Effector memory CD4-positive, alpha-beta T cell (primary cell): ENCODE measurements at regions not wholly inside any gene's neighbourhood (a gene's known extent, or its start where the extent isn't known, plus 50 kb on each side); places are given as distances from the start of the nearest gene placed in this dataset.

Experiments
- DNase-seq, 3 donors: peaks; one replicate each; pipeline ENCODE4 v3.0.0-alpha.2; 2020
- H3K27ac ChIP-seq: 2 replicates; pipeline ENCODE4 v1.7.0; 2013; ENCODE audit warnings: mild to moderate bottlenecking, low read length, moderate library complexity; ENCODE audit not compliant: insufficient read depth, poor library complexity, severe bottlenecking
- H3K27me3 ChIP-seq: replicated peaks from 2 replicates; pipeline ENCODE4 v1.7.0; 2013; ENCODE audit warnings: mild to moderate bottlenecking, low read length; ENCODE audit not compliant: insufficient read depth, control insufficient read depth, poor library complexity, severe bottlenecking
- H3K36me3 ChIP-seq: 2 replicates; pipeline ENCODE4 v1.7.0; 2013; ENCODE audit warnings: mild to moderate bottlenecking, low read length, moderate library complexity; ENCODE audit not compliant: control insufficient read depth, insufficient read depth
- H3K4me1 ChIP-seq: 2 replicates; pipeline ENCODE4 v1.7.0; 2013; ENCODE audit warnings: low read length, mild to moderate bottlenecking; ENCODE audit not compliant: control insufficient read depth, insufficient read depth, poor library complexity, severe bottlenecking
- H3K4me3 ChIP-seq: 2 replicates; pipeline ENCODE4 v1.7.0; 2013; ENCODE audit warnings: low read length, low read depth, mild to moderate bottlenecking; ENCODE audit not compliant: insufficient read depth, poor library complexity, severe bottlenecking
- H3K9me3 ChIP-seq: 2 replicates; pipeline ENCODE4 v1.7.0; 2013; ENCODE audit warnings: mild to moderate bottlenecking, low read length, moderate library complexity; ENCODE audit not compliant: control insufficient read depth

DNA sequence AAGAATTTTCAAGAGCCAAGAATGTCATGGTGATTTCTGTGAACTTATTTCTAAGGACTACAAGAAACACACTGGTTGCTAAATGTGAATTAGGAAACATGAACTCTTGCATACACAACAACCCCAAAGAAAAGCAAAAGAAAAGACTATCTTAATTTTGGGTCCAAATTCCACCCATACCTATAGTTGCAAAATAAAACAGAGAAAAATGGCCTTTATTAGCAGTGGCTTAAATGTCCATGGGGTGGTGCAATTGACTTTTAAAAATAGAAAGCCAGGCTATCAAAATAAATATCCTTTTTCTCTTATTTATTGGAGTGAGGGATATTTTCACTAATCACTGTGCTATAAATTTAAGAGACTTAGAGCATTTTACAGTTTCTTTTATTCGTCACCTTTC, 80.9 kb upstream of the DPYD start:
- no peak overlapping the region for H3K27ac ChIP-seq
- no peaks in the 10 kb centered on the region for H3K27me3 ChIP-seq
- DNase-seq = no peak
- no peak overlapping the region for H3K4me3 ChIP-seq
- H3K9me3 ChIP-seq = no peaks in the 10 kb centered on the region
- H3K36me3 ChIP-seq = no peaks in the 10 kb centered on the region
- no peaks in the 10 kb centered on the region for H3K4me1 ChIP-seq

DNA sequence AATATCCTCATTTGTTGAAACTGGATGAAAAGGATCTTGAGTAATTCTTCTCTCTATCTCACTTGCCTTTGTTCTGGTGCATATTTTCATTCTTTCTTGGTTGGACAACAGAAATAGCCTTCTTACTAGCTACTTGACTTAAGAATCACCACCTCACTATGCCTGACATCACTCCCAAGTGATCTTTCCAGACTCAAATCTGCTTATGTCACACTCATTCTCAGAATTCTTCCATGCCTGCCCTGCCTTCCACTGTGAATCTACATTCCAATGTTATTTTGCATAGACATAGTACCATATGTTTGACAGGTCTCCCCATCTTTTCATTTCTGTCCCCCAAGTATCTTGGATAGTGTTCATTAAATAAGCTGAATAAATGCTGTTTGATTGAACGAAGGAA, 78.5 kb upstream of the DPYD start:
- H3K9me3 ChIP-seq = no peaks in the 10 kb centered on the region
- H3K27me3 ChIP-seq = no peaks in the 10 kb centered on the region
- no peak overlapping the region for H3K27ac ChIP-seq
- H3K4me3 ChIP-seq = no peak overlapping the region
- H3K36me3 ChIP-seq = no peaks in the 10 kb centered on the region
- no peak for DNase-seq
- no peaks in the 10 kb centered on the region for H3K4me1 ChIP-seq

DNA sequence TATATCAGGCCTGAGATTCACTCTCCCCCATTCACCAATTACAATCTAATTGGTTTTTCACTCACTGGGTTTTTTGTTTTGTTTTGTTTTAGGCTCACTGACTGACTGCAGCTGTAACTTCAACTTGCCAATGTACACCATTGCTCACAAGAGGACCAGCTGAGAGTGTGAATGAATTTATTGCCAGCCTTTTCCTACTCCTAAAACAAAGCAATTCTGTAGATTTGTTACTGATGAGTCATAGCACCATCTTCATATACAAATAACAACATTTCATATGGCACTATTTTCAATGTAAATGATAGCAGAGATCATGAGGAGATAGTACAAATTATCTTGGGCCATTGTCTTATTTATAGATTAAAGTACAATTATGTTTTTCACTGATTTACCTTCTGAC, 76.0 kb upstream of the DPYD start:
- H3K4me1 ChIP-seq = no peaks in the 10 kb centered on the region
- H3K36me3 ChIP-seq = no peaks in the 10 kb centered on the region
- no peak for DNase-seq
- H3K27me3 ChIP-seq = no peaks in the 10 kb centered on the region
- H3K27ac ChIP-seq = no peak overlapping the region
- H3K4me3 ChIP-seq = no peak overlapping the region
- H3K9me3 ChIP-seq = no peaks in the 10 kb centered on the region

DNA sequence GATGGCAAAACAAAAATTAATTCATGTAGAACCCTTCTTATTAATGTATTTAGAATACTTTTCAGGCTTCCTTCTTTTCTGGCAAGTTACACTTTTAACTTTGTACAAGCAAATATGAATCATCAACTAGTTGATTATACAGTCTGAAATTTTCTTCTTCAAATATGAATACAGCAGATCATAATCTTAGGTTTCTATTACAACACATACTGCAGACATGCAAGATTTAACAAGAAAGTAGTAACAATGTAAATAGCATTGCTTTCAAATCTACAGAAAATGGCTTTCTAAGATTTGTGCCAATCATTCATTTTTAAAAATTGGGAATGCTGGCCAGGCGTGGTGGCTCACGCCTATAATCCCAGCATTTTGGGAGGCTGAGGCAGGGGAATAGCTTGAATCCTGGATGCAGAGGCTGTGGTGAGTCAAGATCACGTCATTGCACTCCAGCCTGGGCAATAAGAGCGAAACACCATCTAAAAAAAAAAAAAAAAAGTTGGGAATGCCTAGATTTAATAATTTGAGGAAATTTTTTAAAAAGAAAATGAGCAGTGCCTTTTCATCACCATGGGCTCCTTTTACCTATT, 68.4 kb upstream of the DPYD start:
- Histone ChIP-seq H3K4me3 (no peak overlapping the region), H3K27me3 (no peaks in the 10 kb centered on the region), H3K9me3 (no peaks in the 10 kb centered on the region), H3K27ac (no peak overlapping the region), H3K36me3 (no peaks in the 10 kb centered on the region), H3K4me1 (no peaks in the 10 kb centered on the region)
- DNase-seq = no peak

DNA sequence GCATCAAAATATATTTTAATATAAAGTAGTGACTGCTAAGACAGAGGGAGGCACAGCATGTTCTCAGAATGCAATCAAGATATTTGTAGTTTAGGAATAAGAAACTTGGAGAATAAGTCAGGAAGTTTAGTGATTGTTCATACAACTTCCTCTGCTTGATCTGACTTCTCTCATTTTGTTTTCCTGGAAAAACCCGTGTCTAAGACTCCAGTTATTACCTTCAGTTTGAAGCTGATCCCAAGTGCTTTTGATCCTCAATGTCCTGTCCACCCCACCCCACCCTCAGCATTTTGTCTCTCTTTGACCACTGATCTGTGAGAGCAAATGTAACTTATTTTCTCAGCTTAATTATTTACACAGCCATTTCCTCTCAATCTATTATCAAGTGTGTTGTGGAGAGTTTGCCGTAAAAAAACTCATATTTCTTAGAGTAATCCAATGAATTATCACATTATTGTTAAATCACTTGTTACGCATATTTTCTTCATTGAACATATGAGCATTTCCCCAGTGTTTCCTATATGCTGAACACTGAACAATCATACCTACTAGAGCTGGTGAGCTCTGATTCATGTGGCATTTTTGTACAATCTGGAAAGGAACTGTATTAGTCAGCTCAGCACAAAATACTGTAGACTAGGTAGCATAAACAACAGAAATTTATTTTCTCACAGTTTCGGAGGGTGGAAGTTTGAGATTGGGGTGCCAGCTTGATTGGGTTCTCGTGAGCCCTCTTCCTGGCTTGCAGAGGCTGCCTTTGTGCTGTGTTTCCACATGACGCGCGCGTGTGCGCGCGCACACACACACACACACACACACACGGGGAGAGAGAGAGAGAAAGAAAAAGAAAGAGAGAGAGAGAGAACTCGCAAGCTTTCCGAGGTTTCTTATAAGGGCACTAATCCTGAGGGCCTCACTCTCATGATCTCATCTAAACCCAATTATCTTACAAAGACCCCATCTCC, 65.5 kb upstream of the DPYD start:
- H3K27ac ChIP-seq = no peak overlapping the region
- H3K36me3 ChIP-seq = no peaks in the 10 kb centered on the region
- H3K4me1 ChIP-seq = no peaks in the 10 kb centered on the region
- H3K9me3 ChIP-seq = no peaks in the 10 kb centered on the region
- no peak overlapping the region for H3K4me3 ChIP-seq
- no peak for DNase-seq
- H3K27me3 ChIP-seq = no peaks in the 10 kb centered on the region

DNA sequence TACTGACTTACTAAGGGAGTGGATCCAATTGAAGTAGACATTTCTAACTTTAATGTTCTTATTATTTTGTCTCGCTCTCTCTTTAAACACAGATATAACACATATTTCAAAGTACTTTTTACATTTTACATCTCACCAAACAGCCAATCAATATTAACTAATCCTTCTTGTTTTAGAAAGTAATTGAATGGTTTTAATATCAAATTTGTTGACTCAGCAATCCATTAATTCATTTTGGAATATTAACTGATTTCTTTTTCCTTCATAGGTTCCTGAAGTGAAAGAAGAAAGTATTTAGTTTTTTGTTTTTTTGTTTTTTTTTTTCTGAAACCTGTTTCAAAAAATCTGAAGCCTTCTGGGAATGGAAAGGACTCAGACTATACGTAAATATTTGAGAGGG, 62.3 kb upstream of the DPYD start:
- Histone ChIP-seq H3K4me3 (no peak overlapping the region), H3K4me1 (no peaks in the 10 kb centered on the region), H3K9me3 (no peaks in the 10 kb centered on the region), H3K36me3 (no peaks in the 10 kb centered on the region), H3K27me3 (no peaks in the 10 kb centered on the region), H3K27ac (no peak overlapping the region)
- DNase-seq = no peak

DNA sequence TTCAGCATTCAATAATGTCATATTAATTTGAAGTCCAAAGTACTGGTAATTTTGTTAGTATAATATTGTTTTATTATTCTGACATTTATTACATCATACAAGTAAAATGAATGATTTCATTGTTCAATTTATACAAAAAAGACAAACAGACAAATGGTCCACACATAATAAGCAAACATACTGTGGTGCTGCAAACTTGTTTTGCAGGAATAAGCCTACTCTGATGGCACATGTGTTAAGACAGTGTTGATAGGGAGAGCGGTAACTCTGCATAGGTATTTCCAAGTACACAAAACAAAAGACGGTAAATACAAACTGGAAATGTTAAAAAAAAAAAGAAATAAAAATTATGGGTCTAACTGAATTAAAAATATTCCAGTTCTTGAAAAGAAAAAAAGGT, 59.7 kb upstream of the DPYD start:
- Histone ChIP-seq H3K4me1 (no peaks in the 10 kb centered on the region), H3K36me3 (no peaks in the 10 kb centered on the region), H3K9me3 (no peaks in the 10 kb centered on the region), H3K27me3 (no peaks in the 10 kb centered on the region), H3K4me3 (no peak overlapping the region), H3K27ac (no peak overlapping the region)
- DNase-seq = no peak

DNA sequence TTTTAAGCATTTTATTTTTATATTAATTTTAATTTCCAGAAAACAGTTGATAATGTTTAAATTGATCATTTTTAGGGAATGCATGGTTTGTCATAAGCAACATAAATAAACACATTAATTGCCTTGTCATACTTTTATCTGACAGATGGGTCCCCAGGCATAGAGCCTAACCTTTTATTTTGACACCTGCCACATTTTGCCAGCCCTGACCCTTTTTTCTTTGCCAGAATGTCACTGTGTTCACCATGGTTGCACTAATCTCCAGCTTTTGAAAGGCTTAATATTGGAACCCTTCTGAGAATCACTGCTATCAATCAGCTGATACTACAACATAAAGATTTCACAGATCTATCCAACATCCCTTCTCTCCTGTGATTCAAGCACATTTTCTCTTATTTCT, 56.0 kb upstream of the DPYD start:
- Histone ChIP-seq H3K36me3 (no peaks in the 10 kb centered on the region), H3K27me3 (no peaks in the 10 kb centered on the region), H3K4me1 (no peaks in the 10 kb centered on the region), H3K9me3 (no peaks in the 10 kb centered on the region), H3K4me3 (no peak overlapping the region), H3K27ac (no peak overlapping the region)
- DNase-seq = no peak
